ENCODE measurements at regions not wholly inside any gene's neighbourhood (a gene's known extent, or its start where the extent isn't known, plus 50 kb on each side); places are given as distances from the start of the nearest gene placed in this dataset.

DNA sequence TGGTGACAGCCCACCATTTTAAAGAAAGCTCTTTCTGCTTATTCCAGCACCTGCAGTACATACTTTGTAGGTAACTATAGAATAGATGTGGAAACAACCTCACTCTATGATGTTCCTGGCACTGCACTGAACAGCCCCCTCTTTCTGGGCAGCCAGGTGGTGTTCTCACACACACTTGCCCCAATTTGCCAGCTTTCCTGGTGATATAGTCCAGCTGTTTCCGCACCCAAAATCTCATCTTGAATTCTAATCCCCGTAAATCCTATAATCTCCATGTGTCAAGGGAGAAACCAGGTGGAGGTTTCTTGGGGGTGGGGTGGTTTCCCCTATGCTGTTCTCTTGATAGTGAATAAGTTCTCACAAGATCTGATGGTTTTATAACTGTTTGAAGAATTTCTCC lies 102.2 kb downstream of the FCRL5 start:
- RAD21 ChIA-PET (ENCODE audit: low non-redundant PET in 1 of 2, low total read pairs in 2 of 2, uncharacterized antibody in 2 of 2, unreplicated experiment in 2 of 2) = no interaction called here
- no peaks in the 10 kb centered on the region for H3K4me1 ChIP-seq (ENCODE audit: control insufficient read depth in 1 of 2, insufficient read depth in 2 of 2, low read length in 2 of 2)
- H3K4me2 ChIP-seq (ENCODE audit: low read length) = no peak overlapping the region
- no peak overlapping the region for H3K9ac ChIP-seq (ENCODE audit: low read length)
- CTCF ChIA-PET = no interaction called here
- intact Hi-C loops (cut with micrococcal nuclease) = no loop called here
- no peak for ATAC-seq
- H3K79me2 ChIP-seq (ENCODE audit: insufficient read depth, low read length) = no peaks in the 10 kb centered on the region
- POLR2A ChIA-PET = no interaction called here
- H3K36me3 ChIP-seq (ENCODE audit: control insufficient read depth in 1 of 2, insufficient read depth in 2 of 2, low read length in 2 of 2) = no peaks in the 10 kb centered on the region
- H3K27ac ChIP-seq (ENCODE audit: low read depth, low read length) = no peak overlapping the region
- no peaks in the 10 kb centered on the region for H3K9me3 ChIP-seq (ENCODE audit: control insufficient read depth in 1 of 2, insufficient read depth in 1 of 2, low read depth in 1 of 2, low read length in 2 of 2)
- H3K27me3 ChIP-seq (ENCODE audit: insufficient read depth, low read length) = peaks cover 7% of the 10 kb centered on the region
- no TSS peak for BruUV-seq (replicated peaks)
- no peak overlapping the region for H2AFZ ChIP-seq (ENCODE audit: low read depth, low read length, poor library complexity, severe bottlenecking)
- H3K4me3 ChIP-seq (replicated peaks in 1 of 2; ENCODE audit: low read depth in 1 of 2, low read length in 2 of 2) = no peak overlapping the region
- no peak for TF ChIP-seq CEBPB (IDR thresholded peaks at IDR 0.05; ENCODE audit: low read depth)
- no peak for TF ChIP-seq ZNF274 (IDR thresholded peaks at IDR 0.05; ENCODE audit: low read depth, low read length)
- TF ChIP-seq, protein P1, sequence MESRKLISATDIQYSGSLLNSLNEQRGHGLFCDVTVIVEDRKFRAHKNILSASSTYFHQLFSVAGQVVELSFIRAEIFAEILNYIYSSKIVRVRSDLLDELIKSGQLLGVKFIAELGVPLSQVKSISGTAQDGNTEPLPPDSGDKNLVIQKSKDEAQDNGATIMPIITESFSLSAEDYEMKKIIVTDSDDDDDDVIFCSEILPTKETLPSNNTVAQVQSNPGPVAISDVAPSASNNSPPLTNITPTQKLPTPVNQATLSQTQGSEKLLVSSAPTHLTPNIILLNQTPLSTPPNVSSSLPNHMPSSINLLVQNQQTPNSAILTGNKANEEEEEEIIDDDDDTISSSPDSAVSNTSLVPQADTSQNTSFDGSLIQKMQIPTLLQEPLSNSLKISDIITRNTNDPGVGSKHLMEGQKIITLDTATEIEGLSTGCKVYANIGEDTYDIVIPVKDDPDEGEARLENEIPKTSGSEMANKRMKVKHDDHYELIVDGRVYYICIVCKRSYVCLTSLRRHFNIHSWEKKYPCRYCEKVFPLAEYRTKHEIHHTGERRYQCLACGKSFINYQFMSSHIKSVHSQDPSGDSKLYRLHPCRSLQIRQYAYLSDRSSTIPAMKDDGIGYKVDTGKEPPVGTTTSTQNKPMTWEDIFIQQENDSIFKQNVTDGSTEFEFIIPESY (IDR thresholded peaks at IDR 0.05; ENCODE audit: extremely low read depth, insufficient replicate concordance, low read length) = no peak
- no peak for TF ChIP-seq POLR2AphosphoS5 (IDR thresholded peaks at IDR 0.05; ENCODE audit: low read depth, low read length)
- no peak for DNase-seq (ENCODE audit: low read depth, low spot score)
- H3K9me2 ChIP-seq (ENCODE audit: insufficient read depth) = no peaks in the 10 kb centered on the region
- H4K20me1 ChIP-seq (ENCODE audit: insufficient read depth) = no peaks in the 10 kb centered on the region

DNA sequence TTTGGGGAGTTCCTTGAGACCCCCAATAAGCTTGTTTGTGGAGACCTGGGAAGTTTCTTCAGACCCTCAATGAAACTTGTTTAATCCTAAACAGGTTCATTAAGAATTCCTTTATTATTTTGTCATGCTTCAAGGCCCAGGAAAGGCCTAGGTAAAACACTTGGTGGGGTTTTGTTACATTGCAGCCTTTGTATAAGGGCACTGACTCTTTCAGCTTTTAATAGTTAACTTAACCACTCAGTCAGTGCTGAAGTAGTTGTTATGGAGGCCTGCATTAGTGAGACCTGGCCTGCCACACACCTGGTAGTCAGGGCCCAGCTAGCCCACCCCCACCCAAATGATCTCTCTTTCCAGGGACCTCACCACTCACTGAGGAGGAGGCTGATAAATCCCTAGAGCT lies 103.7 kb downstream of the FCRL5 start:
- ChIA-PET RAD21 (ENCODE audit: low non-redundant PET in 1 of 2, low total read pairs in 2 of 2, uncharacterized antibody in 2 of 2, unreplicated experiment in 2 of 2) (no interaction called here), CTCF (no interaction called here), POLR2A (no interaction called here)
- no peak overlapping the region for H3K9ac ChIP-seq (ENCODE audit: low read length)
- H3K27ac ChIP-seq (ENCODE audit: low read depth, low read length) = no peak overlapping the region
- no peaks in the 10 kb centered on the region for H3K9me3 ChIP-seq (ENCODE audit: control insufficient read depth in 1 of 2, insufficient read depth in 1 of 2, low read depth in 1 of 2, low read length in 2 of 2)
- no TSS peak for BruUV-seq (replicated peaks)
- H3K4me2 ChIP-seq (ENCODE audit: low read length) = no peak overlapping the region
- peaks cover 4% of the 10 kb centered on the region; the same call in 1 of the 2 replicates for H3K27me3 ChIP-seq (ENCODE audit: insufficient read depth, low read length)
- no peak for DNase-seq (ENCODE audit: low read depth, low spot score)
- no peaks in the 10 kb centered on the region for H3K36me3 ChIP-seq (ENCODE audit: control insufficient read depth in 1 of 2, insufficient read depth in 2 of 2, low read length in 2 of 2)
- ATAC-seq = no peak
- no peaks in the 10 kb centered on the region for H3K9me2 ChIP-seq (ENCODE audit: insufficient read depth)
- intact Hi-C loops (cut with micrococcal nuclease) = no loop called here
- H3K4me3 ChIP-seq (replicated peaks in 1 of 2; ENCODE audit: low read depth in 1 of 2, low read length in 2 of 2) = no peak overlapping the region
- no peaks in the 10 kb centered on the region for H4K20me1 ChIP-seq (ENCODE audit: insufficient read depth)
- no peaks in the 10 kb centered on the region for H3K79me2 ChIP-seq (ENCODE audit: insufficient read depth, low read length)
- H2AFZ ChIP-seq (ENCODE audit: low read depth, low read length, poor library complexity, severe bottlenecking) = no peak overlapping the region
- no peaks in the 10 kb centered on the region for H3K4me1 ChIP-seq (ENCODE audit: control insufficient read depth in 1 of 2, insufficient read depth in 2 of 2, low read length in 2 of 2)
- TF ChIP-seq TCF7L2 (IDR thresholded peaks at IDR 0.05; ENCODE audit: borderline replicate concordance, extremely low read depth, insufficient read depth, insufficient read length) = no peak
- no peak for TF ChIP-seq SRF (IDR thresholded peaks at IDR 0.05; ENCODE audit: low read depth)
- no peak for TF ChIP-seq POLR2AphosphoS5 (IDR thresholded peaks at IDR 0.05; ENCODE audit: low read depth, low read length)
- TF ChIP-seq ZFX (IDR thresholded peaks at IDR 0.05) = no peak
- no peak for TF ChIP-seq FOSL1 (IDR thresholded peaks at IDR 0.05; ENCODE audit: low read depth)
- no peak for TF ChIP-seq ZNF274 (IDR thresholded peaks at IDR 0.05; ENCODE audit: low read depth, low read length)
- TF ChIP-seq, protein P2, sequence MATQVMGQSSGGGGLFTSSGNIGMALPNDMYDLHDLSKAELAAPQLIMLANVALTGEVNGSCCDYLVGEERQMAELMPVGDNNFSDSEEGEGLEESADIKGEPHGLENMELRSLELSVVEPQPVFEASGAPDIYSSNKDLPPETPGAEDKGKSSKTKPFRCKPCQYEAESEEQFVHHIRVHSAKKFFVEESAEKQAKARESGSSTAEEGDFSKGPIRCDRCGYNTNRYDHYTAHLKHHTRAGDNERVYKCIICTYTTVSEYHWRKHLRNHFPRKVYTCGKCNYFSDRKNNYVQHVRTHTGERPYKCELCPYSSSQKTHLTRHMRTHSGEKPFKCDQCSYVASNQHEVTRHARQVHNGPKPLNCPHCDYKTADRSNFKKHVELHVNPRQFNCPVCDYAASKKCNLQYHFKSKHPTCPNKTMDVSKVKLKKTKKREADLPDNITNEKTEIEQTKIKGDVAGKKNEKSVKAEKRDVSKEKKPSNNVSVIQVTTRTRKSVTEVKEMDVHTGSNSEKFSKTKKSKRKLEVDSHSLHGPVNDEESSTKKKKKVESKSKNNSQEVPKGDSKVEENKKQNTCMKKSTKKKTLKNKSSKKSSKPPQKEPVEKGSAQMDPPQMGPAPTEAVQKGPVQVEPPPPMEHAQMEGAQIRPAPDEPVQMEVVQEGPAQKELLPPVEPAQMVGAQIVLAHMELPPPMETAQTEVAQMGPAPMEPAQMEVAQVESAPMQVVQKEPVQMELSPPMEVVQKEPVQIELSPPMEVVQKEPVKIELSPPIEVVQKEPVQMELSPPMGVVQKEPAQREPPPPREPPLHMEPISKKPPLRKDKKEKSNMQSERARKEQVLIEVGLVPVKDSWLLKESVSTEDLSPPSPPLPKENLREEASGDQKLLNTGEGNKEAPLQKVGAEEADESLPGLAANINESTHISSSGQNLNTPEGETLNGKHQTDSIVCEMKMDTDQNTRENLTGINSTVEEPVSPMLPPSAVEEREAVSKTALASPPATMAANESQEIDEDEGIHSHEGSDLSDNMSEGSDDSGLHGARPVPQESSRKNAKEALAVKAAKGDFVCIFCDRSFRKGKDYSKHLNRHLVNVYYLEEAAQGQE (IDR thresholded peaks at IDR 0.05; ENCODE audit: low read depth) = no peak
- no peak for TF ChIP-seq CEBPB (IDR thresholded peaks at IDR 0.05; ENCODE audit: low read depth)
- no peak for TF ChIP-seq YY1 (IDR thresholded peaks at IDR 0.05; ENCODE audit: extremely low read depth, insufficient replicate concordance, low read depth, low read length)
- TF ChIP-seq SIN3A (IDR thresholded peaks at IDR 0.05; ENCODE audit: low read depth) = no peak
- TF ChIP-seq EZH2phosphoT487 (IDR thresholded peaks at IDR 0.05; ENCODE audit: borderline replicate concordance) = no peak
- TF ChIP-seq ELF1 (IDR thresholded peaks at IDR 0.05; ENCODE audit: borderline replicate concordance, low read depth) = no peak
- no peak for TF ChIP-seq SP1 (IDR thresholded peaks at IDR 0.05; ENCODE audit: low read depth)
- TF ChIP-seq, protein P3, sequence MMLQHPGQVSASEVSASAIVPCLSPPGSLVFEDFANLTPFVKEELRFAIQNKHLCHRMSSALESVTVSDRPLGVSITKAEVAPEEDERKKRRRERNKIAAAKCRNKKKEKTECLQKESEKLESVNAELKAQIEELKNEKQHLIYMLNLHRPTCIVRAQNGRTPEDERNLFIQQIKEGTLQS (IDR thresholded peaks at IDR 0.05) = no peak
